ENCODE measurements at regions not wholly inside any gene's neighbourhood (a gene's known extent, or its start where the extent isn't known, plus 50 kb on each side); places are given as distances from the start of the nearest gene placed in this dataset.

GRCh38 chr13:80168089-80168850, 172.7 kb downstream of the SPRY2 start:
- H3K4me3 Mint-ChIP-seq: no peak overlapping the region
- no peak overlapping the region for H3T11ph ChIP-seq (ENCODE audit: low read length)
- no peak overlapping the region for H3K9ac ChIP-seq (ENCODE audit: extremely low read depth, insufficient read length, low read length)
- no peak overlapping the region for H4K91ac ChIP-seq (ENCODE audit: insufficient read length, low read depth, low read length)
- no peaks in the 10 kb centered on the region for H3K79me1 ChIP-seq (ENCODE audit: insufficient read depth, low read depth, low read length, poor library complexity, severe bottlenecking)
- no peak overlapping the region for H2AK5ac ChIP-seq (ENCODE audit: insufficient read length, low read length)
- H2BK20ac ChIP-seq (ENCODE audit: low read depth, low read length, poor library complexity, severe bottlenecking): no peak overlapping the region
- no CpG with 5 or more reads among the region's 3 CpGs for WGBS (ENCODE audit: extremely low coverage, insufficient read length, low lambda C conversion rate)
- H3K9me3 Mint-ChIP-seq: no peaks in the 10 kb centered on the region; a peak in 1 of 5 replicates
- H3K4me1 Mint-ChIP-seq: peaks cover 3 to 8% of the 10 kb centered on the region in 2 experiments; a peak in 3 of 4 replicates
- no peak overlapping the region for H3K4me2 ChIP-seq (ENCODE audit: insufficient read depth, insufficient read length, low read length)
- H3K14ac ChIP-seq (ENCODE audit: insufficient read depth, low read length): no peak overlapping the region
- no peaks in the 10 kb centered on the region for H3K9me3 ChIP-seq (ENCODE audit: control insufficient read depth, low read depth, low read length)
- H3K4me1 ChIP-seq (ENCODE audit: insufficient read depth, low read length): no peaks in the 10 kb centered on the region
- H3K23ac ChIP-seq (ENCODE audit: insufficient read length, low read depth, low read length): no peak overlapping the region
- H3K18ac ChIP-seq (ENCODE audit: insufficient read length, low read depth, low read length): no peak overlapping the region
- no peaks in the 10 kb centered on the region for H3K23me2 ChIP-seq (ENCODE audit: insufficient read length, low read depth, low read length, poor library complexity, severe bottlenecking)
- H3K36me3 Mint-ChIP-seq (ENCODE audit: insufficient read depth in 1 of 3, low read depth in 3 of 3): no peaks in the 10 kb centered on the region; a peak in 1 of 7 replicates
- no peak overlapping the region for H2BK15ac ChIP-seq (ENCODE audit: low read depth, low read length)
- H2BK5ac ChIP-seq (ENCODE audit: insufficient read length, low read length): no peak overlapping the region
- H3K27me3 ChIP-seq (ENCODE audit: insufficient read depth, low read length): no peaks in the 10 kb centered on the region
- no peak overlapping the region for H2BK12ac ChIP-seq (ENCODE audit: insufficient read length, low read depth, low read length)
- no peaks in the 10 kb centered on the region for H3K79me2 ChIP-seq (ENCODE audit: insufficient read depth, low read length)
- no peak overlapping the region for H3K4ac ChIP-seq (ENCODE audit: low read depth, low read length)
- no peak overlapping the region for H2BK120ac ChIP-seq (ENCODE audit: low read depth, low read length, poor library complexity, severe bottlenecking)
- no peak overlapping the region for H4K8ac ChIP-seq (replicated peaks; ENCODE audit: insufficient read length, low read depth, low read length)
- no peak overlapping the region for H3K27ac ChIP-seq (ENCODE audit: insufficient read length, low read depth, low read length)
- H3K56ac ChIP-seq (ENCODE audit: insufficient read length, low read depth, low read length): no peak overlapping the region
- no peak overlapping the region for H4K5ac ChIP-seq (ENCODE audit: insufficient read length, low read depth, low read length)
- no peaks in the 10 kb centered on the region; the same call in 1 of the 2 replicates for H3K27me3 Mint-ChIP-seq (ENCODE audit: low read depth)
- no peak overlapping the region for H2AFZ ChIP-seq (ENCODE audit: low read length)
- H3K27ac Mint-ChIP-seq: no peak overlapping the region
- no peaks in the 10 kb centered on the region for H4K20me1 ChIP-seq (ENCODE audit: control insufficient read depth, insufficient read depth, insufficient read length)
- no peak for DNase-seq
- no peak for TF ChIP-seq CTCF (conservative IDR thresholded peaks at IDR 0.05)
